ENCODE measurements at regions not wholly inside any gene's neighbourhood (a gene's known extent, or its start where the extent isn't known, plus 50 kb on each side); places are given as distances from the start of the nearest gene placed in this dataset.

DNA sequence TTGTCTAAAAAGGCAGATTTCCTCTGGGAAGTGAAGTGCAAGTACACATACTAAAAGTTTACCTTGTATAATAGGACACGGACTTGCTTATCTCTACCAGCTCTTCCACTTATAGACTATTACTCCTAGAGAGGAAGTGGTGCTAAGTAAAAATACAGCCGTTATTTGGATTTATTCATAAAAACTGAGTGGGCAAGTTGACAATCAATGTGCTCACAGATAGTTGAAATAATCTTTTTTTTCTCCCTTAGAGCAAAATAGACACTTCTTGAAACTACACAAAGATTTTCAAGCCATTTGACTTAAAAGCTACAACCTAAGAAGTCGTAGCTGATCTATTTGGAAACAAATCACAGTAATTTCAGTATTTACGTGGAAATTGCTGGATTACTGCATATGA is 2584.7 kb upstream of the PCDH20 start:
- no peak overlapping the region for H3K4me3 ChIP-seq (ENCODE audit: low read depth, low read length)
- H3K36me3 ChIP-seq (ENCODE audit: control insufficient read depth, insufficient read depth, low read length), result no peaks in the 10 kb centered on the region
- TF ChIP-seq, protein P1, sequence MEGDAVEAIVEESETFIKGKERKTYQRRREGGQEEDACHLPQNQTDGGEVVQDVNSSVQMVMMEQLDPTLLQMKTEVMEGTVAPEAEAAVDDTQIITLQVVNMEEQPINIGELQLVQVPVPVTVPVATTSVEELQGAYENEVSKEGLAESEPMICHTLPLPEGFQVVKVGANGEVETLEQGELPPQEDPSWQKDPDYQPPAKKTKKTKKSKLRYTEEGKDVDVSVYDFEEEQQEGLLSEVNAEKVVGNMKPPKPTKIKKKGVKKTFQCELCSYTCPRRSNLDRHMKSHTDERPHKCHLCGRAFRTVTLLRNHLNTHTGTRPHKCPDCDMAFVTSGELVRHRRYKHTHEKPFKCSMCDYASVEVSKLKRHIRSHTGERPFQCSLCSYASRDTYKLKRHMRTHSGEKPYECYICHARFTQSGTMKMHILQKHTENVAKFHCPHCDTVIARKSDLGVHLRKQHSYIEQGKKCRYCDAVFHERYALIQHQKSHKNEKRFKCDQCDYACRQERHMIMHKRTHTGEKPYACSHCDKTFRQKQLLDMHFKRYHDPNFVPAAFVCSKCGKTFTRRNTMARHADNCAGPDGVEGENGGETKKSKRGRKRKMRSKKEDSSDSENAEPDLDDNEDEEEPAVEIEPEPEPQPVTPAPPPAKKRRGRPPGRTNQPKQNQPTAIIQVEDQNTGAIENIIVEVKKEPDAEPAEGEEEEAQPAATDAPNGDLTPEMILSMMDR (IDR thresholded peaks at IDR 0.05; ENCODE audit: insufficient read depth, low read length, severe bottlenecking), result no peak
- H3K27me3 ChIP-seq (ENCODE audit: control insufficient read depth, insufficient read depth, low read length), result no peaks in the 10 kb centered on the region
- DNase-seq (ENCODE audit: low read depth) (no peak), FAIRE-seq (no peak)

DNA sequence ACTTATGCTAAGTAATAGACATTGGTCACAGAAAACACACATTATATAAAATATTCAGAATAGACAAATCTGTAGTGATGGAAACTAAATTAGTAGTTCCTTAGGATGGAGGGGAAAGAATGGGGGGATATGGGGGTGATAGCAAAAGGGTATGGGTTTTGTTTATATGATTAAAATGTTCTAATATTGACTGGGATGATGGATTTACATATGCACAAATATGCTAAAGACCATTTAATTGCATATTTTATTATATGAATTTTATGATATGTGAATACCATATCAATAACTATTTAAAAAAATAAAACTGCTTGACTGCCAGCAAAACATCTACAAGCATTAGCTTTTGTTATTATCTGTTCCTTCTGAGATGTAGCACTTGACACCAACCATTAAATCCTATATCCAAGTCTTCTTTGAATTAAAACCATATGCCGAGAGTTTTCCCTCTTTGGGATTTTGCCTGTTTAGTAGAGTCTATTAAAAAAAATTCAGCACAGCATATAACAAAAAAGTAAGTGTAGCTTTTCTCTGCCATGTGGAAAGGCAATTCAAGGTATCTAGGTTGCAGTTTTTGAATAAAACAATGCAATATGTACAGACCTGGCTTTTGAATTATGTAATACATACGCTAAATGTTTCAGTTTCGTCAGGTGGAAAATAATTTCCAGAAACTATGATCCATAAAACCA is 2584.1 kb upstream of the PCDH20 start:
- Histone ChIP-seq H3K36me3 (ENCODE audit: control insufficient read depth, insufficient read depth, low read length) (no peaks in the 10 kb centered on the region), H3K27me3 (ENCODE audit: control insufficient read depth, insufficient read depth, low read length) (no peaks in the 10 kb centered on the region), H3K4me3 (ENCODE audit: low read depth, low read length) (no peak overlapping the region)
- FAIRE-seq (no peak), DNase-seq (ENCODE audit: low read depth) (no peak)
- TF ChIP-seq, protein P1 (IDR thresholded peaks at IDR 0.05; ENCODE audit: insufficient read depth, low read length, severe bottlenecking), result no peak

DNA sequence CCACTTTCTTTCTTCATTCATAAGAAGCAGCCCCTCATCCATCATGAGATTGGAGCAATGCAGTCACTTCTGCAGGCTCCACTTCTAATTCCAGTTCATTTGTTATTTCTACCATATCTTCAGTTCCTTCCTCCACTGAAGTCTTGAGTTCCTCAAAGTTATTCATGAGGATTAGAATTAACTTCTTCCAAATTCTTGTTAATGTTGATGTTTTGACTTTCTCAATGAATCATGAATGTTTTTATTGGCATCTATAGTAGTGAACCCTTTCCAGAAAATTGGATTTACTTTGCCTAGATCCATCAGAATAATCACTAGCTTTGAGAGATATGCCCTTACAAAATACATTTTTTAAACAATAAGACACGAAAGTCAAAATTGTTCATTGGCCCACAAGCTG is 2567.7 kb upstream of the PCDH20 start:
- Histone ChIP-seq H3K4me3 (ENCODE audit: low read depth, low read length) (no peak overlapping the region), H3K27me3 (ENCODE audit: control insufficient read depth, insufficient read depth, low read length) (no peaks in the 10 kb centered on the region), H3K36me3 (ENCODE audit: control insufficient read depth, insufficient read depth, low read length) (no peaks in the 10 kb centered on the region)
- FAIRE-seq (no peak), DNase-seq (ENCODE audit: low read depth) (no peak)
- TF ChIP-seq, protein P1 (IDR thresholded peaks at IDR 0.05; ENCODE audit: insufficient read depth, low read length, severe bottlenecking), result no peak

DNA sequence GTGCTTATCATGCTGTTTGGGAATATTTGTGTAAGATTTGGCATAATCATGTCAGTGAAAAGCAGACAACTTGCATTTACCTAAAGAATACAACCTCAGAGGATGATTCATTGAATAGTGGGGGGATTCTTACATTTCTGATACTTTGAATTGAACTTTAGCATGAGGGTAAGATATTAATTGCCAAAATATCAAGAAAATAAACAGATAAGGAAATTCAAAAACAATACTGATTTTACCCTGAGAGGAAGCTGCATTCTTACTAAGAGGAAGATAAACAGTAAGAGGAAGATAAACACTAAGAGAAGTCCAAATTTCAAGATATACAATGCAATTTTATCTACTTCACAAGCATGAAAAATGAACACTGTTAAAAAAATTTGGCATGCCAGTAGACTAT is 2564.3 kb upstream of the PCDH20 start:
- no peaks in the 10 kb centered on the region for H3K36me3 ChIP-seq (ENCODE audit: control insufficient read depth, insufficient read depth, low read length)
- no peak for FAIRE-seq
- no peak for DNase-seq (ENCODE audit: low read depth)
- TF ChIP-seq, protein P1 (IDR thresholded peaks at IDR 0.05; ENCODE audit: insufficient read depth, low read length, severe bottlenecking), result no peak
- H3K27me3 ChIP-seq (ENCODE audit: control insufficient read depth, insufficient read depth, low read length), result no peaks in the 10 kb centered on the region
- no peak overlapping the region for H3K4me3 ChIP-seq (ENCODE audit: low read depth, low read length)

DNA sequence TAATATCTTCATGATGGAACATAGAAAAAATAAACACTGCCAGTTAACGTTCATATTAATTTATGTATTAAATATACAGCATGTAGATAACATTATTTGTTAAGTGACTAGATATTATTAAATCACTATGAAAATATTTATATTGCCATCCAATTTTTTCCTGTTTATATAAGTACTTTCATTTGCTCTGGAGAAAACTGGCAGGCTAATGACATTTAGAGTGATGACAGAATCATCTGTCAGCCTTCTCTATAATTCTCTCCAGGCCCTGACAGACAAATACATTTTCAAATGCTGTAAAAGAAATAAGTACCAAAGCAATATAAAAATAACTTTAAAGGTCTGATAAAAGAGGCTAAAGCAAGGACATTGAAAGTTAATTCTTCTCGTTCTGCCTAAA is 2556.7 kb upstream of the PCDH20 start:
- no peak for FAIRE-seq
- Histone ChIP-seq H3K36me3 (ENCODE audit: control insufficient read depth, insufficient read depth, low read length) (no peaks in the 10 kb centered on the region), H3K27me3 (ENCODE audit: control insufficient read depth, insufficient read depth, low read length) (no peaks in the 10 kb centered on the region), H3K4me3 (ENCODE audit: low read depth, low read length) (no peak overlapping the region)
- TF ChIP-seq, protein P1 (IDR thresholded peaks at IDR 0.05; ENCODE audit: insufficient read depth, low read length, severe bottlenecking), result no peak
- DNase-seq (ENCODE audit: low read depth), result no peak

DNA sequence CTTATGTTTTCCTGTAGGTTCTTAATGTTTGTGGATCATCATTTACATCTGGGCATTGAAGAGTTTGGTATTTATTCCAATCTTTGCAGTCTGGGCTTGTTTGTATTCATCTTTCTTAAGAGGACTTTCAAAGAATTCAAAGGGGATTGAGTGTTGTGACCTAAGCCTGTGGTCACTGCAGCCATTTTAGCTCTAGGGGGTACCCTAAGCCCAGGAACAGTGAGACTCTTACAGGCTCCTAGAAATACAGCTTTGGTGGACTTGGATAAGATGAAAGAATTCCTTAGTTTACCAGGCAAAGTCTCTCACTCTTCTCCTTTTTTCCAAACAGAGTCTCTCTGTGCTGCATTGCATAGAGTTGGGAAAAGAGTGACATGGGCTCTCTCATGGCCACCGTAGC is 2539.0 kb upstream of the PCDH20 start:
- no peak overlapping the region for H3K4me3 ChIP-seq (ENCODE audit: low read depth, low read length)
- H3K36me3 ChIP-seq (ENCODE audit: control insufficient read depth, insufficient read depth, low read length), result no peaks in the 10 kb centered on the region
- H3K27me3 ChIP-seq (ENCODE audit: control insufficient read depth, insufficient read depth, low read length), result no peaks in the 10 kb centered on the region
- FAIRE-seq (no peak), DNase-seq (ENCODE audit: low read depth) (no peak)
- TF ChIP-seq, protein P1 (IDR thresholded peaks at IDR 0.05; ENCODE audit: insufficient read depth, low read length, severe bottlenecking), result no peak
